ENCODE measurements at regions not wholly inside any gene's neighbourhood (a gene's known extent, or its start where the extent isn't known, plus 50 kb on each side); places are given as distances from the start of the nearest gene placed in this dataset.

- DNase-seq: no peak
Measured at GRCh38 chr6:3900744-3901336, 51.7 kb downstream of the FAM50B start.

- DNase-seq: no peak
Measured at GRCh38 chr6:3902871-3903648, 53.9 kb downstream of the FAM50B start.

GRCh38 chr6:3904518-3904917, 55.3 kb downstream of the FAM50B start:
- DNase-seq: no peak

GRCh38 chr6:3905945-3906845, 57.0 kb downstream of the FAM50B start:
- DNase-seq: no peak

- DNase-seq: no peak
Measured at GRCh38 chr6:3906846-3907151, 57.6 kb downstream of the FAM50B start.

GRCh38 chr6:3908223-3908622, 59.0 kb downstream of the FAM50B start:
- no peak for DNase-seq

- DNase-seq: no peak
Measured at GRCh38 chr6:3908961-3909360, 59.8 kb downstream of the FAM50B start.

GRCh38 chr6:3910106-3910663, 61.0 kb downstream of the FAM50B start:
- DNase-seq: no peak

GRCh38 chr6:3911130-3911529, 62.0 kb downstream of the FAM50B start:
- no peak for DNase-seq

- no peak for DNase-seq
Measured at GRCh38 chr6:3911614-3912336, 62.6 kb downstream of the FAM50B start.

GRCh38 chr6:3912361-3913076, 63.3 kb downstream of the FAM50B start:
- no peak for DNase-seq

- DNase-seq: no peak
Measured at GRCh38 chr6:3913077-3913957, 64.1 kb downstream of the FAM50B start.

GRCh38 chr6:3913958-3914337, 64.8 kb downstream of the FAM50B start:
- DNase-seq: no peak

GRCh38 chr6:3915076-3915791, 66.1 kb downstream of the FAM50B start:
- DNase-seq: peak; percentile 66

- DNase-seq: no peak
Measured at GRCh38 chr6:3916211-3916610, 67.0 kb downstream of the FAM50B start.

GRCh38 chr6:3916749-3917148, 67.6 kb downstream of the FAM50B start:
- DNase-seq: peak; percentile 42

GRCh38 chr6:3918469-3918868, 69.3 kb downstream of the FAM50B start:
- DNase-seq: peak; percentile 5

GRCh38 chr6:3919130-3919628, 70.0 kb downstream of the FAM50B start:
- peak; percentile 21 for DNase-seq

- peak; percentile 7 for DNase-seq
Measured at GRCh38 chr6:3919849-3920248, 70.7 kb downstream of the FAM50B start.

- DNase-seq: peak; percentile 26
Measured at GRCh38 chr6:3920321-3920720, 71.1 kb downstream of the FAM50B start.

All from activated CD8-positive, alpha-beta memory T cell treated with anti-CD3 and anti-CD28 coated beads for 24 hours (primary cell).